ENCODE measurements at regions not wholly inside any gene's neighbourhood (a gene's known extent, or its start where the extent isn't known, plus 50 kb on each side); places are given as distances from the start of the nearest gene placed in this dataset.

GRCh38 chr3:53991240-53991639, 99.6 kb upstream of the SELENOK start:
- Histone ChIP-seq H3K9me3 (ENCODE audit: insufficient read depth in 2 of 2, low read depth in 1 of 2, low read length in 1 of 2) (no peaks in the 10 kb centered on the region), H3K79me2 (ENCODE audit: control insufficient read depth in 1 of 2, insufficient read depth in 2 of 2, low read length in 2 of 2) (no peaks in the 10 kb centered on the region), H2BK120ac (replicated peaks; ENCODE audit: low read depth, low read length) (no peak overlapping the region), H4K20me1 (replicated peaks in 1 of 2; ENCODE audit: control insufficient read depth in 1 of 2, insufficient read depth in 2 of 2, low read length in 2 of 2) (no peaks in the 10 kb centered on the region), H3K4me3 (ENCODE audit: extremely low read depth in 1 of 4, insufficient read depth in 2 of 4, low read depth in 3 of 4, low read length in 4 of 4) (no peak overlapping the region), H3K56ac (replicated peaks; ENCODE audit: insufficient read length, low read depth, low read length) (no peak overlapping the region), H3K23ac (ENCODE audit: insufficient read length) (no peak overlapping the region), H3K23me2 (ENCODE audit: low read depth, low read length) (peaks cover 1% of the 10 kb centered on the region; the same call in 1 of the 2 replicates), H2BK12ac (ENCODE audit: low read depth, low read length) (no peak overlapping the region), H4K91ac (replicated peaks; ENCODE audit: insufficient read length, low read length) (no peak overlapping the region), H2AK5ac (ENCODE audit: low read depth, low read length) (no peak overlapping the region), H3K27ac (ENCODE audit: low read depth, low read length) (no peak overlapping the region), H2BK15ac (ENCODE audit: low read length) (no peak overlapping the region), H3K27me3 (replicated peaks in 1 of 4; ENCODE audit: control insufficient read depth in 3 of 4, extremely low read depth in 1 of 4, insufficient read depth in 3 of 4, low read length in 3 of 4) (no peaks in the 10 kb centered on the region; a peak in 1 of 7 replicates), H2BK5ac (ENCODE audit: low read depth, low read length) (no peak overlapping the region), H3K4me1 (replicated peaks in 1 of 4; ENCODE audit: control insufficient read depth in 3 of 4, insufficient read depth in 4 of 4, low read length in 3 of 4) (peaks cover 0 to 2% (median 0%) of the 10 kb centered on the region in 4 experiments; a peak in 1 of 7 replicates), H3K4ac (replicated peaks; ENCODE audit: insufficient read length, low read depth, low read length) (no peak overlapping the region), H3K79me1 (ENCODE audit: low read depth, low read length) (no peaks in the 10 kb centered on the region), H3K18ac (ENCODE audit: extremely low read depth, low read length) (no peak overlapping the region), H4K5ac (ENCODE audit: insufficient read length, low read depth, low read length) (no peak overlapping the region), H3K9ac (replicated peaks in 1 of 4; ENCODE audit: extremely low read depth in 1 of 4, low read depth in 3 of 4, low read length in 3 of 4) (no peak overlapping the region), H2AFZ (ENCODE audit: low read length) (no peak overlapping the region), H3K36me3 (ENCODE audit: control insufficient read depth in 2 of 4, insufficient read depth in 4 of 4, low read length in 3 of 4) (no peaks in the 10 kb centered on the region), H3K4me2 (ENCODE audit: insufficient read depth in 1 of 2, low read depth in 2 of 2, low read length in 2 of 2) (no peak overlapping the region), H2BK20ac (ENCODE audit: low read length) (no peak overlapping the region), H3K14ac (ENCODE audit: insufficient read length) (no peak overlapping the region), H4K8ac (ENCODE audit: extremely low read depth, insufficient read depth, low read length) (no peak overlapping the region)
- no peak for DNase-seq (ENCODE audit: low read depth in 1 of 2, low spot score in 2 of 2)
- WGBS, 2 experiments (ENCODE audit: extremely low coverage in 1 of 2, insufficient coverage in 1 of 2, insufficient read length in 1 of 2, insufficient replicate concordance in 2 of 2, low coverage in 1 of 2, low lambda C conversion rate in 2 of 2, missing lambda C conversion rate in 1 of 2): 80% methylated on average over 2 of the region's 2 CpGs; no CpG with 5 or more reads in 1 of the 2 experiments
- POLR2A ChIA-PET (ENCODE audit: partially characterized antibody): interaction anchor here (0.6 kb wide), 1 partner anchor 441 kb away, joined by 3 read pairs; no protein-coding TSS in a partner anchor
- CTCF ChIA-PET (ENCODE audit: partially characterized antibody): interaction anchor here (1.8 to 4.2 kb wide), 3 partner anchors 13 to 155 kb away, joined by 5 to 13 read pairs (median 8); no protein-coding TSS in a partner anchor
- FAIRE-seq: no peak
- TF ChIP-seq ZNF274 (IDR thresholded peaks at IDR 0.05; ENCODE audit: borderline replicate concordance, extremely low read depth, low read length): no peak
- no peak for TF ChIP-seq EP300 (IDR thresholded peaks at IDR 0.05; ENCODE audit: borderline replicate concordance in 1 of 2, low read depth in 2 of 2, low read length in 2 of 2)
- TF ChIP-seq TCF12 (IDR thresholded peaks at IDR 0.05; ENCODE audit: low read depth, low read length): no peak
- no peak for TF ChIP-seq JUN (IDR thresholded peaks at IDR 0.05; ENCODE audit: low read depth, low read length)
- TF ChIP-seq FOSL1 (IDR thresholded peaks at IDR 0.05; ENCODE audit: insufficient read depth, low read depth, low read length): no peak
- no peak for TF ChIP-seq SP4 (IDR thresholded peaks at IDR 0.05; ENCODE audit: low read length)
- TF ChIP-seq TBP (IDR thresholded peaks at IDR 0.05; ENCODE audit: low read depth, low read length): no peak
- no peak for TF ChIP-seq ATF2 (IDR thresholded peaks at IDR 0.05; ENCODE audit: low read length)
- no peak for TF ChIP-seq USF2 (IDR thresholded peaks at IDR 0.05; ENCODE audit: low read length)
- no peak for TF ChIP-seq BCL11A (IDR thresholded peaks at IDR 0.05; ENCODE audit: low read depth in 2 of 2, low read length in 2 of 2)
- TF ChIP-seq CHD1 (IDR thresholded peaks at IDR 0.05; ENCODE audit: low read depth, low read length): no peak
- TF ChIP-seq RXRA (IDR thresholded peaks at IDR 0.05; ENCODE audit: insufficient read depth, low read depth, low read length): no peak

Measured in H1 (cell line).